ENCODE measurements at regions not wholly inside any gene's neighbourhood (a gene's known extent, or its start where the extent isn't known, plus 50 kb on each side); places are given as distances from the start of the nearest gene placed in this dataset.

DNA sequence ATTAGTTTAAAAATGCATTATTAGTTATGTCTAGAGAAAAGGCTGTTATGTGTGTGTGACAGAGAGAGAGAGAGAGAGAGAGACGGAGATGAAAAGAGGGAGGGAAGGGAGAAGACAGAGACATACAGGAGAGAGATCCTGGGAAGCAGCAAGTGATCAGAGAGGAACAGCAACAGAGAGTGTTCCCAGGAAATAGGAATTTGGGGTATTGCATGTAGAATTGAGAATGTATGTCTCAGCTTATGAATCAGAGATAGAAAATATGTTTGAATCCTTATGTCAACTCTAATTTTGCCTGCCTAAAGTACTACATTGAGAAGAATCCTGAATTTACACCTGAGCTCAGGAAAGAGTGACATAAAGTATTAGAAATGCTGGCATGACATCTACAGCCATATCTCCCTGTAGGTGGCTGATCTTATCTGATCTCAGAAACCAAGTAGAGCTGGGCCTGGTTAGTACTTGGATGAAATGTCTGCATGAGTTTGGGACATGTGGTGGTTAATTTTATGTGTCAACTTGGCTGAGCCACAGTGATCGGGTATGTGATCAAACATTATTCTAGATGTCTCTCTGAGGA is 130.6 kb downstream of the TENT5A start:
- intact Hi-C loops (cut with DNase I; ENCODE audit: low total_unique reads), result no loop called here
- Histone ChIP-seq H3K4me1 (no peaks in the 10 kb centered on the region), H3K4me3 (no peak overlapping the region), H3K27me3 (no peaks in the 10 kb centered on the region), H3K27ac (no peak overlapping the region), H3K9me3 (no peaks in the 10 kb centered on the region), H3K36me3 (no peaks in the 10 kb centered on the region)
- DNase-seq (ENCODE audit: low spot score in 2 of 2), result no peak
- TF ChIP-seq POLR2AphosphoS5 (IDR thresholded peaks at IDR 0.05) (no peak), POLR2A (IDR thresholded peaks at IDR 0.05) (no peak)
- TF ChIP-seq, protein P1, sequence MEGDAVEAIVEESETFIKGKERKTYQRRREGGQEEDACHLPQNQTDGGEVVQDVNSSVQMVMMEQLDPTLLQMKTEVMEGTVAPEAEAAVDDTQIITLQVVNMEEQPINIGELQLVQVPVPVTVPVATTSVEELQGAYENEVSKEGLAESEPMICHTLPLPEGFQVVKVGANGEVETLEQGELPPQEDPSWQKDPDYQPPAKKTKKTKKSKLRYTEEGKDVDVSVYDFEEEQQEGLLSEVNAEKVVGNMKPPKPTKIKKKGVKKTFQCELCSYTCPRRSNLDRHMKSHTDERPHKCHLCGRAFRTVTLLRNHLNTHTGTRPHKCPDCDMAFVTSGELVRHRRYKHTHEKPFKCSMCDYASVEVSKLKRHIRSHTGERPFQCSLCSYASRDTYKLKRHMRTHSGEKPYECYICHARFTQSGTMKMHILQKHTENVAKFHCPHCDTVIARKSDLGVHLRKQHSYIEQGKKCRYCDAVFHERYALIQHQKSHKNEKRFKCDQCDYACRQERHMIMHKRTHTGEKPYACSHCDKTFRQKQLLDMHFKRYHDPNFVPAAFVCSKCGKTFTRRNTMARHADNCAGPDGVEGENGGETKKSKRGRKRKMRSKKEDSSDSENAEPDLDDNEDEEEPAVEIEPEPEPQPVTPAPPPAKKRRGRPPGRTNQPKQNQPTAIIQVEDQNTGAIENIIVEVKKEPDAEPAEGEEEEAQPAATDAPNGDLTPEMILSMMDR (IDR thresholded peaks at IDR 0.05), result no peak

DNA sequence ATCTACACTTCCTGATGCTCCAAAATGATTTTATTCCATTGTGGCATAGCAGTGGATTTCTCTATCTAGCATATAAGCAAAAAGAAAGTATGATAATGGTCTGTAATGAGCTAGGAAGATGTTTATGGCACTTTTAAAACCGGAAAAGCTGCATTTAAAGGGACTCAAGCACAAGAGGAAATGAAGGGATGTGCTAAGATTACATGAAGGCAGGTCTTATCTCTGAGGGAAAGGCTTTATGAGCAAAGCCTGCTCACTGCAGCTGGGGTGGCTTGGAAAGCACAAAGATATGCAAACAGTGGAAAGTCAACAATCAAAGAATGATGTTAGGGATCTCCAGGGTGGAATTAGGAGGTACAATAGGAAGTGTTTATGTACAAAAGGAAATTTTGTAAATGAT is 138.2 kb downstream of the TENT5A start:
- no peak overlapping the region for H3K27ac ChIP-seq
- no peak for DNase-seq (ENCODE audit: low spot score in 2 of 2)

DNA sequence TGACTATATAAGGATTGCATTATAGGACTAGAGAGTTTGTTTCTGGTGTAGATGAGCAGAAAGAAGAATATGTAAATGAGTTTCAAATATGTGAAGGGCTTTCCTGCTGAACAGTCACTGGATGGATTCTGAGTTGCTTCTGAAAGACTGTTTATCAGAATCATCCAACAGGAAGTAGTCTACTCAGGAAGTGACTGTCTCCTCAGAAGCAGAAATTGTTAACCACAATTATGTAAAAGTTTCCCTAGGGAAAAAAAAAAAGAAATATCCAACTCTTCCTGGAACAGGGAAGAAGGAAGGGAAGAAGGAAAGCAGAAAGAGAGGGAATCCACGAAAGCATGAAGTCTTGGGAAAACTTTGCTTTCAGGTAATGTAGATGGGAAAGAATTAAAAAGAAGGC is 138.9 kb downstream of the TENT5A start:
- Histone ChIP-seq H3K27ac (no peak overlapping the region), H3K36me3 (no peaks in the 10 kb centered on the region), H3K9me3 (no peaks in the 10 kb centered on the region), H3K4me3 (no peak overlapping the region), H3K4me1 (no peaks in the 10 kb centered on the region), H3K27me3 (no peaks in the 10 kb centered on the region)
- no peak for DNase-seq (ENCODE audit: low spot score in 2 of 2)
- intact Hi-C loops (cut with DNase I; ENCODE audit: low total_unique reads), result loop anchor here (10.0 kb wide), 1 partner anchor 1999 kb away; no protein-coding TSS in a partner anchor
- TF ChIP-seq, protein P1 (IDR thresholded peaks at IDR 0.05), result no peak
- no peak for TF ChIP-seq POLR2A (IDR thresholded peaks at IDR 0.05)
- TF ChIP-seq POLR2AphosphoS5 (IDR thresholded peaks at IDR 0.05), result no peak

More for the DNA sequence above, 138.2 kb downstream of the TENT5A start:
- no peaks in the 10 kb centered on the region for H3K9me3 ChIP-seq
- no peaks in the 10 kb centered on the region for H3K27me3 ChIP-seq
- TF ChIP-seq POLR2A (IDR thresholded peaks at IDR 0.05) (no peak), POLR2AphosphoS5 (IDR thresholded peaks at IDR 0.05) (no peak)
- TF ChIP-seq, protein P1 (IDR thresholded peaks at IDR 0.05), result no peak
- no peaks in the 10 kb centered on the region for H3K4me1 ChIP-seq
- H3K36me3 ChIP-seq, result no peaks in the 10 kb centered on the region
- intact Hi-C loops (cut with DNase I; ENCODE audit: low total_unique reads), result loop anchor here (10.0 kb wide), 1 partner anchor 1999 kb away; no protein-coding TSS in a partner anchor
- H3K4me3 ChIP-seq, result no peak overlapping the region

DNA sequence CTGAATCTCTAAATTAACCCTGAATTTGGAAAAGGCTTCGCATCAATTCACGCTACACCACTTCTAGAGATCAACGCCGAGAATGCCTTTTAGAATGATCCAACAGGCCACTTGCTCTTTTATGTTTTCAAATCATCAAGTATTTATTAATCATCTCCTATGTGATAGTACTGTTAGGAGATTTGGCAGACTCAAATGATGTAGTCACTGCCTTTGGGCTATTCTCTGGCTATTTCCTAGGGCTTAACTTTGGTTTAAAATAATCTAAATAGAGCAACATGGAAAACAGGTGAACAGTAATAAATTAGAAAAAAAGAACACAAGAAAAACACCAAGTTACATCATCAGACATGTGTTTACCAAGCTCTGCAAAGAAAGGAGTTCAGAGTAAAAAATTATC is 140.3 kb downstream of the TENT5A start:
- no peaks in the 10 kb centered on the region for H3K36me3 ChIP-seq
- H3K27ac ChIP-seq, result no peak overlapping the region
- H3K27me3 ChIP-seq, result no peaks in the 10 kb centered on the region
- H3K4me3 ChIP-seq, result no peak overlapping the region
- intact Hi-C loops (cut with DNase I; ENCODE audit: low total_unique reads), result loop anchor here (10.0 kb wide), 1 partner anchor 1997 kb away; no protein-coding TSS in a partner anchor
- H3K9me3 ChIP-seq, result no peaks in the 10 kb centered on the region
- no peak for DNase-seq (ENCODE audit: low spot score in 2 of 2)
- no peaks in the 10 kb centered on the region for H3K4me1 ChIP-seq
- TF ChIP-seq POLR2AphosphoS5 (IDR thresholded peaks at IDR 0.05) (no peak), POLR2A (IDR thresholded peaks at IDR 0.05) (no peak)
- TF ChIP-seq, protein P1 (IDR thresholded peaks at IDR 0.05), result no peak

DNA sequence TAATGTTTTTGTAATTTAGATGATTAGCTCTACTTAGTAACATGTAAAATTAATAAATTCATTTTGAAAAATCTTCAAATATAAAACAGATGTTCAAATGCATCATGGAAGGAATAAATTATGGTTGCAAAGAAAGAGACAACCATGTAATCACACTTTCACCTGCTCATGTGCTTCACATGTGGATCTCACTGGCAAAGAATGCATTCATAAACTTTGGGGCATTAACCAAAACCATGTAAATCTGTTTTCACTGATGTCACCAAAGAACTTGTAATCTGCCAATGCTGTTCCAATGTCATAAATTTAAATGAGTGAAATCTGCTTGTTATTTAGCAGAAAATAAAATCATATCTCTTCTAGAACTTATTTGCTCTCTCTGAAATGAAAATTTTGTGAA is 142.7 kb downstream of the TENT5A start:
- intact Hi-C loops (cut with DNase I; ENCODE audit: low total_unique reads), result loop anchor here (10.0 kb wide), 1 partner anchor 1995 kb away; no protein-coding TSS in a partner anchor
- DNase-seq (ENCODE audit: low spot score in 2 of 2), result no peak
- H3K27me3 ChIP-seq, result no peaks in the 10 kb centered on the region
- H3K4me3 ChIP-seq, result no peak overlapping the region
- H3K36me3 ChIP-seq, result no peaks in the 10 kb centered on the region
- H3K27ac ChIP-seq, result no peak overlapping the region
- TF ChIP-seq POLR2AphosphoS5 (IDR thresholded peaks at IDR 0.05) (no peak), POLR2A (IDR thresholded peaks at IDR 0.05) (no peak)
- TF ChIP-seq, protein P1 (IDR thresholded peaks at IDR 0.05), result no peak
- H3K4me1 ChIP-seq, result no peaks in the 10 kb centered on the region
- no peaks in the 10 kb centered on the region for H3K9me3 ChIP-seq
